Fibroblast of lung (primary cell): ENCODE measurements at regions not wholly inside any gene's neighbourhood (a gene's known extent, or its start where the extent isn't known, plus 50 kb on each side); places are given as distances from the start of the nearest gene placed in this dataset.
A peak's percentile ranks its signal among the peaks of the same experiment; 100 is the strongest.

Experiments
- DNase-seq, 2 donors: peaks; one replicate each; pipeline versions ENCODE4 v3.0.0 to v3.0.0-alpha.2; 2010; ENCODE audit warnings: low read depth in 2 of 2
- H2AFZ ChIP-seq: 2 replicates; pipeline ENCODE4 v1.5.1; 2012; ENCODE audit warnings: low read length, control low read depth, inconsistent platforms
- H3K27ac ChIP-seq: 2 replicates; pipeline ENCODE4 v1.5.1; 2011; ENCODE audit warnings: low read length, control low read depth; ENCODE audit not compliant: insufficient read depth
- H3K27me3 ChIP-seq: 2 replicates; pipeline ENCODE4 v1.5.1; 2011; ENCODE audit warnings: mild to moderate bottlenecking, low read length; ENCODE audit not compliant: control insufficient read depth, insufficient read depth
- H3K36me3 ChIP-seq: 2 replicates; pipeline ENCODE4 v1.5.1; 2011; ENCODE audit warnings: low read length; ENCODE audit not compliant: control insufficient read depth, insufficient read depth
- H3K4me1 ChIP-seq: 2 replicates; pipeline ENCODE4 v1.5.1; 2011; ENCODE audit warnings: low read length; ENCODE audit not compliant: control insufficient read depth, insufficient read depth; ENCODE audit errors: extremely low read depth
- H3K4me2 ChIP-seq: 2 replicates; pipeline ENCODE4 v1.5.1; 2011; ENCODE audit warnings: low read length, control low read depth; ENCODE audit not compliant: insufficient read depth; ENCODE audit errors: extremely low read depth
- H3K4me3 ChIP-seq, 4 experiments: fragments of 200-600 bp in 1 of 4; sonication (generic) in 1 of 4; replicated peaks in 1 of 4; 2 replicates each; pipeline ENCODE4 v1.5.1; 2011 to 2016; ENCODE audit warnings: low read length in 4 of 4, low read depth in 3 of 4, mild to moderate bottlenecking in 3 of 4, control low read depth in 2 of 4, inconsistent platforms in 1 of 4, mixed read lengths in 1 of 4; ENCODE audit not compliant: insufficient read depth in 1 of 4; ENCODE audit errors: control extremely low read depth in 1 of 4
- H3K79me2 ChIP-seq: 2 replicates; pipeline ENCODE4 v1.5.1; 2012; ENCODE audit warnings: mild to moderate bottlenecking, low read length, inconsistent platforms; ENCODE audit not compliant: control insufficient read depth, insufficient read depth
- H3K9ac ChIP-seq: 2 replicates; pipeline ENCODE4 v1.5.1; 2011; ENCODE audit warnings: mild to moderate bottlenecking, low read length, control low read depth; ENCODE audit not compliant: insufficient read depth
- H3K9me3 ChIP-seq: 2 replicates; pipeline ENCODE4 v1.5.1; 2012; ENCODE audit warnings: low read depth, low read length; ENCODE audit not compliant: control insufficient read depth, insufficient read depth
- H4K20me1 ChIP-seq: 2 replicates; pipeline ENCODE4 v1.5.1; 2011; ENCODE audit warnings: low read length; ENCODE audit not compliant: control insufficient read depth, insufficient read depth; ENCODE audit errors: extremely low read depth
- CTCF ChIP-seq, 2 donors: IDR thresholded peaks in 1 of 2; conservative IDR thresholded peaks in 1 of 2; 1 replicate in 1 of 2; 2 replicates in 1 of 2; pipeline ENCODE4 v1.5.1; 2011 to 2012; ENCODE audit warnings: low read length in 2 of 2, control low read depth in 1 of 2, inconsistent platforms in 1 of 2, low read depth in 1 of 2, mild to moderate bottlenecking in 1 of 2
- EZH2 ChIP-seq: IDR thresholded peaks from 2 replicates; pipeline ENCODE4 v1.5.1; 2012; ENCODE audit warnings: low read length, control low read depth, mild to moderate bottlenecking; ENCODE audit errors: missing control alignments

DNA sequence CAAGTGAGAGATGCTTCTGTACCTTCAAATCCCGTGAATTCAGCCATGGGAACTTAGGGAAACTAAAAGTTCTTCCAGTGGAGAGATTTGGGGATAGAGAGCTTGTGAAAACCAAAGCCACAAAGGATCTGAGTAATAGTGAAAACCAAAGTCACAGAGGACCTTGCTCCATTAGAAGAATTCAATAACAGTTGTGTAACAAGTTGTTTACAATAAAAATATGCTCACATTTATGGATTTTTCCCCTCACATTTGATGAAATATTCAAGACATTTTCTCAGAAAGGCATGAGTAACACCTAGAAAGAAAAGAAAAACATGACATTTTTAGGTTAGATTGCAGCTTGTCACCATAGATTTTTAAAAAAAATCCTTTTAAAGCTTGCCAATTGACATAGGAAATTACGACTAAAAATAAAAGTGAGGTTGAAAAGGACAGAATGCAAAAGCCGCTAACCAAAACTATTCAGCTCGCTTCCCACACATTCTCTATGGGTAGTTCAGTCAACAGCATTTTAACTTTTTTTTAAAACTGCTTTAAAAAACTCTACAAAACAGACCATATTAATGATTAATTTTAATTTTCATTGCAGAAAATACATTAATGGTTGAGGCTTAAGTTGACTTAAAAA lies 113.2 kb downstream of the CAND1 start:
- Histone ChIP-seq H3K79me2 (no peaks in the 10 kb centered on the region), H3K9me3 (no peaks in the 10 kb centered on the region), H3K4me3 (no peak overlapping the region), H3K36me3 (no peaks in the 10 kb centered on the region), H2AFZ (no peak overlapping the region), H3K27ac (no peak overlapping the region), H3K27me3 (no peaks in the 10 kb centered on the region), H3K4me2 (no peak overlapping the region), H3K4me1 (no peaks in the 10 kb centered on the region), H3K9ac (no peak overlapping the region), H4K20me1 (no peaks in the 10 kb centered on the region)
- TF ChIP-seq EZH2 (no peak), CTCF (conservative IDR thresholded peaks at IDR 0.05 in 1 of 2, IDR thresholded peaks at IDR 0.05 in 1 of 2; ENCODE audit: low read depth in 1 of 2, low read length in 2 of 2) (no peak)
- peak; percentile 54 to 63 for DNase-seq

DNA sequence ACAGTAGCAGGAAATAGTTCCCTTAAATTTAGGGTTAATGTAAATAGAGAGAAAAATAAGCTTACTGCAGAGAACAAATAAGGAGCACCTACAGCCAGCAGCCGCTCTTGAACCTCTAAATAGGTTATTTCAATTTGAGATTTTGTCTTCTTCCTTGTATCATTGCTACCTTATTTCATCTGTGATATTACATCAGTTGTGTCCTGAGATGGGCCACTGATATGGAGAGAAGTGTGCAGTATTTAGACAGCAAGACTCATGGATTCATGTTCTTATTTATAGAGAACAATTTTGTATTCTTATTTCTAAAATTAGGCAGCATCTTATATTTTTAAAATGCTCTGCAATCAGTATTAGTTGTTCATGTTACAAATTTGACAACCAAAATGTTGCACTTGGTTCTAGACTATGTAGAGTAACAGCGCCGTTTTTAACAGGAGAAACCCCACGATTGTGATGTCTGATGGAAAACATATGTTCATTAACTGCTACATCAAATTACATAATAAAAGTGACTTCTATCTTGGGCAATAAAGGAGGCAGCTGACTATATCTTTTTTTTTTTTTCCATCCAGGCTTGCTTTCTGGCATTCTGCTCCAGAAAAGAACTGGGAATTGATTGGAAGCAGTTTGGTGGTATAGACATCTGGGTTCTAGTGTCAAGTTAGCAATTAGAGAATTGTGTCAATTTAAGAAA lies 117.9 kb downstream of the CAND1 start:
- H3K36me3 ChIP-seq = no peaks in the 10 kb centered on the region
- TF ChIP-seq EZH2 (no peak), CTCF (conservative IDR thresholded peaks at IDR 0.05 in 1 of 2, IDR thresholded peaks at IDR 0.05 in 1 of 2; ENCODE audit: low read depth in 1 of 2, low read length in 2 of 2) (no peak)
- peak in 1 of 2 donors; percentile 34 for DNase-seq

DNA sequence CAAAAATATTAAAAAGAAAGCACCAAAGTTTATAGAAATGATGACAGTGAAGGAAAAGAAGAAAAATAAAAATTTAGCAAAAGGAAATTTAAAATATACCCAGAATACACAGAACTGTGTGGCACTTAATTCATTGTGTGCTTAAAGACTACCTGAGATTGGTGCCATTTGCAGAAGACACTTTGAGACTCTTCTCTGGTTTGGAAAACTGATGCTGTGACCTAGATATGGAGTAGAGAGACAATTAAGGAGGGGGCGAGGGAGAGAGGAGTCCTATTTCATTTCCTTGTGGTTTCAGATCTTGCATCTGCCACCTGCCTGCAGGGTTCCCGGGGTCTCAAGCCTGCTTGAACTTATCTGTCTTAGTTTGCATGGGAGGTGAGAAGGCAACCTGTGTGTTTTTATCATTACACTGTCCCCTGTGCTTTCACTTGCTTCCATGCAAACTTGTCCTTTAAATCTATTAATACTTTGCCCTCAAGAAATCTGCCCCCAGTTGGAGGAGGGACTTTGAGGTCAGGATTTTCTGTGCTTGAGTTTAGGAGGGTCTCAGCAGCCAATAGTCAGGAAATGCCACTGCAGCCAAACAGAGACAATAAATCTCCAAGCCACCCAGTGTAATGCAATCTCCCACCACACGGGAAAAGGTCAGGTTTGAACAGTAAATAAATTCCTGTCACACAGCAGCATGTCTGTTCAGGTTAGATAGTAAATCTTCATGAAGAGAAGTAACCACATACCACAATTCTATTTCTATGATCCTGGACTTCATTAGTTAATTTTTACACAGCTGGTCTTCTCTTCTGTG lies 119.4 kb downstream of the CAND1 start:
- H3K4me1 ChIP-seq = no peaks in the 10 kb centered on the region
- no peak overlapping the region for H3K9ac ChIP-seq
- H3K36me3 ChIP-seq = no peaks in the 10 kb centered on the region
- no peak overlapping the region for H3K4me3 ChIP-seq
- DNase-seq = no peak
- no peak overlapping the region for H3K27ac ChIP-seq
- no peak overlapping the region for H2AFZ ChIP-seq
- H3K79me2 ChIP-seq = no peaks in the 10 kb centered on the region
- TF ChIP-seq CTCF (conservative IDR thresholded peaks at IDR 0.05 in 1 of 2, IDR thresholded peaks at IDR 0.05 in 1 of 2; ENCODE audit: low read depth in 1 of 2, low read length in 2 of 2) (no peak), EZH2 (no peak)
- H3K27me3 ChIP-seq = no peaks in the 10 kb centered on the region
- no peaks in the 10 kb centered on the region for H3K9me3 ChIP-seq
- no peaks in the 10 kb centered on the region for H4K20me1 ChIP-seq
- H3K4me2 ChIP-seq = no peak overlapping the region

More for the DNA sequence above, 117.9 kb downstream of the CAND1 start:
- H3K4me2 ChIP-seq = no peak overlapping the region
- no peaks in the 10 kb centered on the region for H4K20me1 ChIP-seq
- no peak overlapping the region for H3K4me3 ChIP-seq
- no peaks in the 10 kb centered on the region for H3K27me3 ChIP-seq
- no peaks in the 10 kb centered on the region for H3K4me1 ChIP-seq
- H3K9me3 ChIP-seq = no peaks in the 10 kb centered on the region
- H3K27ac ChIP-seq = no peak overlapping the region
- H3K9ac ChIP-seq = no peak overlapping the region
- no peak overlapping the region for H2AFZ ChIP-seq
- no peaks in the 10 kb centered on the region for H3K79me2 ChIP-seq
